ENCODE measurements at regions not wholly inside any gene's neighbourhood (a gene's known extent, or its start where the extent isn't known, plus 50 kb on each side); places are given as distances from the start of the nearest gene placed in this dataset.

DNA sequence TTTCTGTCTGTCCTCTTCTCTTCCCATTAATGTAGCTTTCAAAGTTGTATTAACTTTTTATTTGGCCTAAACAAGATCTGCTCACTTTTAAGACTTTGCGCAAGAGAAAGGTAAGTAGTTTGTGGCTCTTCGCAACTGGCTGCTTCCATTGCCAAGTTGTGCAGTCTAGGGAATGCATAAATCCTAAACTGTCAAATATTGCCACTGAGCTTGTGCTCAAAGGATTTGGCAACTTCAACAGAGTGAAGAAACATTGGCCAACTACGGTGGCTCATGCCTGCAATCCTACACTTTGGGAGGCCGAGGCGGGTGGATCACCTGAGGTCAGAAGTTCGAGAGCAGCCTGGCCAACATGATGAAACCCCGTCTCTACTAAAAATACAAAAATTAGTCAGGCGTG lies 826.4 kb downstream of the EPHA4 start:
- Histone ChIP-seq H3K27me3 (ENCODE audit: insufficient read depth, low read length, poor library complexity, severe bottlenecking) (no peaks in the 10 kb centered on the region), H3K4me1 (ENCODE audit: insufficient read depth, low read length, poor library complexity, severe bottlenecking) (no peaks in the 10 kb centered on the region), H3K36me3 (ENCODE audit: insufficient read depth, low read length) (no peaks in the 10 kb centered on the region), H4K20me1 (ENCODE audit: insufficient read depth, low read length, poor library complexity, severe bottlenecking) (no peaks in the 10 kb centered on the region), H3K79me2 (ENCODE audit: insufficient read depth, low read length) (no peaks in the 10 kb centered on the region), H3K4me2 (ENCODE audit: low read depth, low read length, poor library complexity, severe bottlenecking) (no peak overlapping the region), H3K9ac (ENCODE audit: low read depth, low read length, poor library complexity, severe bottlenecking) (no peak overlapping the region), H3F3A (ENCODE audit: low read depth) (no peaks in the 10 kb centered on the region), H3K9me2 (replicated peaks; ENCODE audit: low read depth, low read length) (no peaks in the 10 kb centered on the region), H3K9me3 (ENCODE audit: insufficient read depth, low read depth, low read length) (no peaks in the 10 kb centered on the region), H3K4me3 (ENCODE audit: low read length, poor library complexity, severe bottlenecking) (no peak overlapping the region), H2AFZ (ENCODE audit: low read length) (no peak overlapping the region)
- TF ChIP-seq, protein P1, sequence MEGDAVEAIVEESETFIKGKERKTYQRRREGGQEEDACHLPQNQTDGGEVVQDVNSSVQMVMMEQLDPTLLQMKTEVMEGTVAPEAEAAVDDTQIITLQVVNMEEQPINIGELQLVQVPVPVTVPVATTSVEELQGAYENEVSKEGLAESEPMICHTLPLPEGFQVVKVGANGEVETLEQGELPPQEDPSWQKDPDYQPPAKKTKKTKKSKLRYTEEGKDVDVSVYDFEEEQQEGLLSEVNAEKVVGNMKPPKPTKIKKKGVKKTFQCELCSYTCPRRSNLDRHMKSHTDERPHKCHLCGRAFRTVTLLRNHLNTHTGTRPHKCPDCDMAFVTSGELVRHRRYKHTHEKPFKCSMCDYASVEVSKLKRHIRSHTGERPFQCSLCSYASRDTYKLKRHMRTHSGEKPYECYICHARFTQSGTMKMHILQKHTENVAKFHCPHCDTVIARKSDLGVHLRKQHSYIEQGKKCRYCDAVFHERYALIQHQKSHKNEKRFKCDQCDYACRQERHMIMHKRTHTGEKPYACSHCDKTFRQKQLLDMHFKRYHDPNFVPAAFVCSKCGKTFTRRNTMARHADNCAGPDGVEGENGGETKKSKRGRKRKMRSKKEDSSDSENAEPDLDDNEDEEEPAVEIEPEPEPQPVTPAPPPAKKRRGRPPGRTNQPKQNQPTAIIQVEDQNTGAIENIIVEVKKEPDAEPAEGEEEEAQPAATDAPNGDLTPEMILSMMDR (conservative IDR thresholded peaks at IDR 0.05; ENCODE audit: low read length), result no peak
- TF ChIP-seq EZH2phosphoT487 (IDR thresholded peaks at IDR 0.05; ENCODE audit: borderline replicate concordance), result no peak

DNA sequence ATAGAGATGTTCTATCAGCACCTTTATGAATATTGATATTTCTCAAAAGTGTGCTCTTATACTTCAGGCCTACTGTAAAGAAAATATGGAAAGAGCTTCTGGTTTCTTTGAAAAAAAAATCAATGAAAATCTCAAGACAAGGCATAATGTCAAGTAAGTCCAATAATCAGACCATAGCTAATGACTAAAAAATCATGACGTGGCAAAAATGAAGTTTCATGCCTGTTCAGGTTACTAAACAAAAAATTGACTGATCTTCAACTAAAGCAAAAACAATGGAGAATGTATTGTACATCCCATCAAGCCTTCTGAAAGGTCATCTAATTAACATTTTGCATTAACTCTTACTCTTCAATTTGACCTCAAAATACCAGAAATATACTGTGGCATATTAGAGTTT lies 824.4 kb downstream of the EPHA4 start:
- Histone ChIP-seq H3K4me1 (ENCODE audit: insufficient read depth, low read length, poor library complexity, severe bottlenecking) (no peaks in the 10 kb centered on the region), H3K4me3 (ENCODE audit: low read length, poor library complexity, severe bottlenecking) (no peak overlapping the region), H3K36me3 (ENCODE audit: insufficient read depth, low read length) (no peaks in the 10 kb centered on the region), H3K9ac (ENCODE audit: low read depth, low read length, poor library complexity, severe bottlenecking) (no peak overlapping the region), H3K27me3 (ENCODE audit: insufficient read depth, low read length, poor library complexity, severe bottlenecking) (no peaks in the 10 kb centered on the region), H3K4me2 (ENCODE audit: low read depth, low read length, poor library complexity, severe bottlenecking) (no peak overlapping the region), H4K20me1 (ENCODE audit: insufficient read depth, low read length, poor library complexity, severe bottlenecking) (no peaks in the 10 kb centered on the region), H2AFZ (ENCODE audit: low read length) (no peak overlapping the region), H3K79me2 (ENCODE audit: insufficient read depth, low read length) (no peaks in the 10 kb centered on the region), H3K9me2 (replicated peaks; ENCODE audit: low read depth, low read length) (no peaks in the 10 kb centered on the region), H3F3A (ENCODE audit: low read depth) (no peaks in the 10 kb centered on the region), H3K9me3 (ENCODE audit: insufficient read depth, low read depth, low read length) (no peaks in the 10 kb centered on the region)
- TF ChIP-seq EZH2phosphoT487 (IDR thresholded peaks at IDR 0.05; ENCODE audit: borderline replicate concordance), result no peak
- TF ChIP-seq, protein P1 (conservative IDR thresholded peaks at IDR 0.05; ENCODE audit: low read length), result no peak

DNA sequence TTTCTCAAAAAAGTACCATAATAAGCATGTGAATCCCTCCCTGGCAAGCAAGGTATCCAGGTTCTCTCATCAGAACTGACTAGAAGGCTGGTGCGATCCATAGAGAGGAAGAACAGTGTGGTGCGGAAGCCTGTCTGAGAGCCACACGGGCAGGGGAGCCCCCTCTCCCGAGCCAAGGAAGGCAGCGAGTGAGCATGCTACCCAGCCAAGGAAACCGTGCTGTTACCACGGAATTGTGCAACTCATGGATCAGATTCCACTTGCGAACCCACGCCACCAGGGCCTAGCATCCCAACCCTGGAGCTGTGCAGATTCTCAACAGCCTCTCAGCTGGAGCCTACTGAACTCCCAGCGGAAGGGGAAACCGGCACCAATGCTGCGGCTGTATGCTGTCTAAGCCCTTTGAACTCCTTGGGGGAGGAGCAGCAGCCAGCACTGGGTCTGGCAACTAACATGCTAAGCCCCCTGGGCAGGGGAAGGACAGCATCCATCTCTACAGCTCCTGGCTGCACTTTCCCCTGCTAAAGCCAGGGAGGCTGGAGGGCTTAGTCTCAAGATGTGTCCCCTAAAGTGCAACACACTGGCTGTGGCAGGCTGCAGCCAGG lies 823.1 kb downstream of the EPHA4 start:
- Histone ChIP-seq H3K27me3 (ENCODE audit: insufficient read depth, low read length, poor library complexity, severe bottlenecking) (no peaks in the 10 kb centered on the region), H3K4me2 (ENCODE audit: low read depth, low read length, poor library complexity, severe bottlenecking) (no peak overlapping the region), H3F3A (ENCODE audit: low read depth) (no peaks in the 10 kb centered on the region), H3K9ac (ENCODE audit: low read depth, low read length, poor library complexity, severe bottlenecking) (no peak overlapping the region), H3K36me3 (ENCODE audit: insufficient read depth, low read length) (no peaks in the 10 kb centered on the region), H3K4me3 (ENCODE audit: low read length, poor library complexity, severe bottlenecking) (no peak overlapping the region), H3K79me2 (ENCODE audit: insufficient read depth, low read length) (no peaks in the 10 kb centered on the region), H3K4me1 (ENCODE audit: insufficient read depth, low read length, poor library complexity, severe bottlenecking) (no peaks in the 10 kb centered on the region), H3K9me3 (ENCODE audit: insufficient read depth, low read depth, low read length) (no peaks in the 10 kb centered on the region), H2AFZ (ENCODE audit: low read length) (no peak overlapping the region), H3K9me2 (replicated peaks; ENCODE audit: low read depth, low read length) (no peaks in the 10 kb centered on the region), H4K20me1 (ENCODE audit: insufficient read depth, low read length, poor library complexity, severe bottlenecking) (no peaks in the 10 kb centered on the region)
- TF ChIP-seq, protein P1 (conservative IDR thresholded peaks at IDR 0.05; ENCODE audit: low read length), result no peak
- no peak for TF ChIP-seq EZH2phosphoT487 (IDR thresholded peaks at IDR 0.05; ENCODE audit: borderline replicate concordance)

Measured in Loucy (cell line).